SK-N-SH (cell line): ENCODE measurements at regions not wholly inside any gene's neighbourhood (a gene's known extent, or its start where the extent isn't known, plus 50 kb on each side); places are given as distances from the start of the nearest gene placed in this dataset.

Experiments
- EP300 ChIP-seq, 2 experiments: IDR thresholded peaks; 2 replicates each; pipeline versions ENCODE4 v1.4.0 to v1.6.1; 2012; ENCODE audit warnings: borderline replicate concordance in 1 of 2, low read depth in 1 of 2, low read length in 1 of 2
- FOSL2 ChIP-seq: IDR thresholded peaks from 2 replicates; pipeline ENCODE4 v1.4.0; 2012; ENCODE audit warnings: low read depth, mild to moderate bottlenecking, moderate library complexity, borderline replicate concordance
- GATA2 ChIP-seq: sonication (generic); formaldehyde crosslinking; IDR thresholded peaks from 2 replicates; pipeline ENCODE4 v1.5.0; 2020; ENCODE audit warnings: mild to moderate bottlenecking, missing genetic modification reagents
- JUND ChIP-seq: IDR thresholded peaks from 2 replicates; pipeline ENCODE4 v1.4.0; 2012
- MAX ChIP-seq: IDR thresholded peaks from 2 replicates; pipeline ENCODE4 v1.4.0; 2012; ENCODE audit warnings: low read depth
- POLR2AphosphoS5 ChIP-seq: IDR thresholded peaks from 2 replicates; pipeline ENCODE4 v1.6.1; 2012; ENCODE audit warnings: low read depth, low read length
- RFX5 ChIP-seq: IDR thresholded peaks from 2 replicates; pipeline ENCODE4 v1.6.1; 2012; ENCODE audit warnings: mild to moderate bottlenecking, improper control_type of control experiment, low read length
- SMC3 ChIP-seq: IDR thresholded peaks from 2 replicates; pipeline ENCODE4 v1.6.1; 2012; ENCODE audit warnings: low read depth, low read length, improper control_type of control experiment
- TEAD4 ChIP-seq: IDR thresholded peaks from 2 replicates; pipeline ENCODE4 v1.4.0; 2012; ENCODE audit warnings: mild to moderate bottlenecking, borderline replicate concordance; ENCODE audit not compliant: insufficient read depth
- TF ChIP-seq, protein P1 (sequence below): fragments of 200-600 bp; sonication (generic); IDR thresholded peaks from 2 replicates; pipeline ENCODE4 v1.6.1; 2017; ENCODE audit warnings: antibody characterized with exemption, mild to moderate bottlenecking, moderate library complexity

GRCh38 chr6:86079938-86080337, 437.3 kb upstream of the SYNCRIP start:
- TF ChIP-seq GATA2 (CRISPR knock-in tag), result no peak
- no peak for TF ChIP-seq TEAD4
- TF ChIP-seq MAX, result no peak
- no peak for TF ChIP-seq RFX5
- TF ChIP-seq, protein P1, sequence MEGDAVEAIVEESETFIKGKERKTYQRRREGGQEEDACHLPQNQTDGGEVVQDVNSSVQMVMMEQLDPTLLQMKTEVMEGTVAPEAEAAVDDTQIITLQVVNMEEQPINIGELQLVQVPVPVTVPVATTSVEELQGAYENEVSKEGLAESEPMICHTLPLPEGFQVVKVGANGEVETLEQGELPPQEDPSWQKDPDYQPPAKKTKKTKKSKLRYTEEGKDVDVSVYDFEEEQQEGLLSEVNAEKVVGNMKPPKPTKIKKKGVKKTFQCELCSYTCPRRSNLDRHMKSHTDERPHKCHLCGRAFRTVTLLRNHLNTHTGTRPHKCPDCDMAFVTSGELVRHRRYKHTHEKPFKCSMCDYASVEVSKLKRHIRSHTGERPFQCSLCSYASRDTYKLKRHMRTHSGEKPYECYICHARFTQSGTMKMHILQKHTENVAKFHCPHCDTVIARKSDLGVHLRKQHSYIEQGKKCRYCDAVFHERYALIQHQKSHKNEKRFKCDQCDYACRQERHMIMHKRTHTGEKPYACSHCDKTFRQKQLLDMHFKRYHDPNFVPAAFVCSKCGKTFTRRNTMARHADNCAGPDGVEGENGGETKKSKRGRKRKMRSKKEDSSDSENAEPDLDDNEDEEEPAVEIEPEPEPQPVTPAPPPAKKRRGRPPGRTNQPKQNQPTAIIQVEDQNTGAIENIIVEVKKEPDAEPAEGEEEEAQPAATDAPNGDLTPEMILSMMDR, result no peak
- no peak for TF ChIP-seq JUND
- TF ChIP-seq SMC3, result no peak
- no peak for TF ChIP-seq FOSL2
- TF ChIP-seq EP300 (IDR thresholded peaks at IDR 0.05; ENCODE audit: borderline replicate concordance in 1 of 2, low read depth in 1 of 2, low read length in 1 of 2), result no peak
- TF ChIP-seq POLR2AphosphoS5, result no peak
